Esophagus squamous epithelium (tissue), 5 donors: ENCODE measurements at regions not wholly inside any gene's neighbourhood (a gene's known extent, or its start where the extent isn't known, plus 50 kb on each side); places are given as distances from the start of the nearest gene placed in this dataset.

Source experiments
- DNase-seq: peaks from one replicate; lab custom pipeline; 2025; lab: John Stamatoyannopoulos, UW
- H3K27ac ChIP-seq, 4 donors: fragments of 200-600 bp; sonication (generic); one replicate each; pipeline ENCODE4 v1.5.1; 2016 to 2019; ENCODE audit warnings: mild to moderate bottlenecking in 1 of 4
- H3K27me3 ChIP-seq, 4 donors: fragments of 200-600 bp; sonication (generic); 1 replicate in 3 of 4; 2 replicates in 1 of 4; pipeline versions ENCODE4 v1.5.1 to v1.6.0; 2017 to 2021; ENCODE audit warnings: antibody characterized with exemption in 1 of 4
- H3K36me3 ChIP-seq, 3 donors: fragments of 200-600 bp; sonication (generic); one replicate each; pipeline ENCODE4 v1.5.1; 2016 to 2019
- H3K4me1 ChIP-seq, 3 donors: fragments of 200-600 bp; sonication (generic); one replicate each; pipeline ENCODE4 v1.5.1; 2017 to 2019
- H3K4me3 ChIP-seq, 4 donors: fragments of 200-600 bp; sonication (generic); 1 replicate in 3 of 4; 2 replicates in 1 of 4; pipeline ENCODE4 v1.5.1; 2016 to 2019; ENCODE audit warnings: mild to moderate bottlenecking in 2 of 4, moderate library complexity in 1 of 4
- H3K9me3 ChIP-seq, 3 donors: fragments of 200-600 bp; sonication (generic); one replicate each; pipeline ENCODE4 v1.5.1; 2016 to 2019
- POLR2A ChIP-seq, 4 donors: fragments of 450-650 bp; IDR thresholded peaks; one replicate each; pipeline ENCODE4 v1.6.1; 2017; ENCODE audit warnings: antibody characterized with exemption in 4 of 4, mild to moderate bottlenecking in 4 of 4, moderate library complexity in 3 of 4
- WGBS, 2 donors: methylation state at CpG; one replicate each; pipeline ENCODE4 v1.1.5; 2018; 5-methylcytosine and 5-hydroxymethylcytosine counted together
- intact Hi-C: fragments of 100-400 bp; cut with DNase I; formaldehyde crosslinking; loops from one replicate; pipeline ENCODE4 v1.15.0; 2022
- TF ChIP-seq, protein P1 (sequence below), 6 experiments: fragments of 450-650 bp in 4 of 6; fragments of 200-600 bp in 2 of 6; sonication (generic) in 2 of 6; IDR thresholded peaks; one replicate each; pipeline ENCODE4 v1.5.1; 2016 to 2019; ENCODE audit warnings: antibody characterized with exemption in 6 of 6, mild to moderate bottlenecking in 4 of 6, moderate library complexity in 4 of 6
- donor health status: DM: yes; HTN: yes; CAD: no.

DNA sequence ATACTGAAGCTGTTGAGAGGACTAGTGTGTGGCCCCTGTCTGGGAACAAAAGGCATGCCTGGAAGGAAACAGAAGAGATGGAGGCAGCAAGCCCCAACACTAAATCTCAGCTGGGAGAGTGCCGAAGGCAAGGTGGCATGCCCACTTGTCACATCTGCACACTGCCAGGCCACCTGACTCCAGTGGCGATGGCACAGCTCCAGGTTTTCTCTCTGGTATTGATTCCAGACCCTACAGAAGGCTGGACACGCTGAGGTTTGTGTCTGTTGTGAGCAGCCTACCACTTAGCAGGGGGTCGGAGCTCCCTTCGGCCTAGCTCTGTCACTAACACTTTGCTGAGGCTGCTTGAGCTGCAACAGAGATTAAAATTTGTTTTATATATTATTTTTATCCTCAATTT lies 307.3 kb downstream of the TDRD15 start:
- intact Hi-C loops = no loop called here
- Histone ChIP-seq H3K36me3 (no peaks in the 10 kb centered on the region), H3K4me3 (no peak overlapping the region), H3K27me3 (no peaks in the 10 kb centered on the region), H3K27ac (no peak overlapping the region), H3K4me1 (no peaks in the 10 kb centered on the region), H3K9me3 (no peaks in the 10 kb centered on the region)
- DNase-seq = no peak
- TF ChIP-seq, protein P1, sequence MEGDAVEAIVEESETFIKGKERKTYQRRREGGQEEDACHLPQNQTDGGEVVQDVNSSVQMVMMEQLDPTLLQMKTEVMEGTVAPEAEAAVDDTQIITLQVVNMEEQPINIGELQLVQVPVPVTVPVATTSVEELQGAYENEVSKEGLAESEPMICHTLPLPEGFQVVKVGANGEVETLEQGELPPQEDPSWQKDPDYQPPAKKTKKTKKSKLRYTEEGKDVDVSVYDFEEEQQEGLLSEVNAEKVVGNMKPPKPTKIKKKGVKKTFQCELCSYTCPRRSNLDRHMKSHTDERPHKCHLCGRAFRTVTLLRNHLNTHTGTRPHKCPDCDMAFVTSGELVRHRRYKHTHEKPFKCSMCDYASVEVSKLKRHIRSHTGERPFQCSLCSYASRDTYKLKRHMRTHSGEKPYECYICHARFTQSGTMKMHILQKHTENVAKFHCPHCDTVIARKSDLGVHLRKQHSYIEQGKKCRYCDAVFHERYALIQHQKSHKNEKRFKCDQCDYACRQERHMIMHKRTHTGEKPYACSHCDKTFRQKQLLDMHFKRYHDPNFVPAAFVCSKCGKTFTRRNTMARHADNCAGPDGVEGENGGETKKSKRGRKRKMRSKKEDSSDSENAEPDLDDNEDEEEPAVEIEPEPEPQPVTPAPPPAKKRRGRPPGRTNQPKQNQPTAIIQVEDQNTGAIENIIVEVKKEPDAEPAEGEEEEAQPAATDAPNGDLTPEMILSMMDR (IDR thresholded peaks at IDR 0.05) = no peak
- TF ChIP-seq POLR2A (IDR thresholded peaks at IDR 0.05) = no peak
- 66 to 79% methylated on average over 5 of the region's 5 CpGs for WGBS, 2 donors

DNA sequence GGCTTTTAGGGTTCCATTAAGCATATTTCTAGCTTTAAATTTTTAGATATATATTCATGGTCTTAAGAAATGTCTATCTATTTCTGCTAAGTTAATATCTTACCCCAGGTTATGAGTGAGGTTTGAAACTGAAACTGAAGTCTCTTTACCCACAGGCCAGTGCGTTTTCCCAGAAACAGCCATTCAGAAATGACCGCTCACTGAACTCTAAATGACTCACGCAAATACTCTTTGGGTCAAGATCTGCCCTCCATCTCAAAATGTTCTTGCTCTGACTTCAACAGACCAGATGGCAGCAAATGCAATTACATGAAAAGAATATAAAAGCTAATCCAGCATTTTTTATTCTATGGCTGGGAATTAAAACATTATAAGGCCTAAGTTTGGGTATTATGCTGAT lies 315.2 kb downstream of the TDRD15 start:
- no peaks in the 10 kb centered on the region for H3K4me1 ChIP-seq
- H3K9me3 ChIP-seq = no peaks in the 10 kb centered on the region
- intact Hi-C loops = no loop called here
- no peak for DNase-seq
- no peak overlapping the region for H3K27ac ChIP-seq
- TF ChIP-seq, protein P1 (IDR thresholded peaks at IDR 0.05) = no peak
- TF ChIP-seq POLR2A (IDR thresholded peaks at IDR 0.05) = no peak
- no peaks in the 10 kb centered on the region for H3K36me3 ChIP-seq
- 79 to 82% methylated on average over 3 of the region's 3 CpGs for WGBS, 2 donors
- no peak overlapping the region for H3K4me3 ChIP-seq
- no peaks in the 10 kb centered on the region for H3K27me3 ChIP-seq

DNA sequence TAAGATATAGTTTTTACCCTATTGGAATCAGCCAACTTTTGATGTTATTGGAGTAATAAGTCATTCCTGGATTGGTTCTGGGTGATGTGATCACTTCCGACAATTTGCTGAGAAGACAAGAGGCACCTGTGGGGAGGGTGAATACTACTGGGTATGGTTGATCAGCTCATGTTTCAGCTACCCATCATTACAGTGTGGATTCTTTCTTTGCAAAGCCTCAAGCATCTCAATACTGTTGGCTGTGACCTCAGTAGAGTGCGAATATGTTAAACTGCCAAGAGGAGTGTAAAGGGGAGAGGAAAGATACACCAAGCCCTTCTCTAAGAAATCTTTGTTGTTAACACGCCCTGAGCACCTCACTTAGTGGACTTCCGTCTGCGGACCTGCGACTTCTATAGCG lies 317.7 kb downstream of the TDRD15 start:
- H3K9me3 ChIP-seq = no peaks in the 10 kb centered on the region
- H3K36me3 ChIP-seq = no peaks in the 10 kb centered on the region
- TF ChIP-seq, protein P1 (IDR thresholded peaks at IDR 0.05) = no peak
- TF ChIP-seq POLR2A (IDR thresholded peaks at IDR 0.05) = no peak
- no peak overlapping the region for H3K27ac ChIP-seq
- intact Hi-C loops = no loop called here
- 83 to 86% methylated on average over 7 of the region's 7 CpGs for WGBS, 2 donors
- H3K4me1 ChIP-seq = no peaks in the 10 kb centered on the region
- no peaks in the 10 kb centered on the region for H3K27me3 ChIP-seq
- DNase-seq = no peak
- H3K4me3 ChIP-seq = no peak overlapping the region

DNA sequence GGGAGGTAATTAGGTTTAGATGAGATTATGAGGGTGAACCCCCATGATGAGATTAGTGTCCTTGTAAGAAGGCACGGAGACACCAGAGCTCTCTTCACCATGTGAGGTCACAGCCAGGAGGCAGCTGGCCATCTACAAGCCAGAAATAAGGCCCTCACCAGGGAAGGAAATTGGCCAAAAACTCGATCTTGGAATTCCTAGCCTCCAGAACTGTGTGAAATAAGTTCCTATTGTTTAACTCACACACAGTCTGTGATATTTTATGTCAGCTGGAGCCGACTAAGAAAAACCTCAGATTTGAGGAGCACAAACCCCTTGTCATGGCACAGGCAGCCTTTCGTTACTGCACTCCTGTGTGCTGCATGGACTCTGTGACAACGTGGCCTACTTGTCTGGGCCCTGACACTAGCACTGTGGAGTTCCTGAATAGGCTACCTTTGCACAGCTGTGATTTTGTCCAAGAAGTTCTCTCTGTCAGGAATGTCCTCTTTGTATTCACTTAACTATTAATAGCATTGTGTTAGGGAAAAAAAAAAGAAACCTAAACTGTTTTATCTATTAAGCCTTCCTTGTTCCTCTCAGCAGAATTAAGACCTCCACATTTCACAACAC lies 319.8 kb downstream of the TDRD15 start:
- Histone ChIP-seq H3K27ac (no peak overlapping the region), H3K36me3 (no peaks in the 10 kb centered on the region), H3K4me3 (no peak overlapping the region), H3K9me3 (no peaks in the 10 kb centered on the region), H3K27me3 (no peaks in the 10 kb centered on the region), H3K4me1 (no peaks in the 10 kb centered on the region)
- 32 to 41% methylated on average over 5 of the region's 5 CpGs for WGBS, 2 donors
- no peak for DNase-seq
- TF ChIP-seq POLR2A (IDR thresholded peaks at IDR 0.05) = no peak
- TF ChIP-seq, protein P1 (IDR thresholded peaks at IDR 0.05) = no peak
- intact Hi-C loops = no loop called here

DNA sequence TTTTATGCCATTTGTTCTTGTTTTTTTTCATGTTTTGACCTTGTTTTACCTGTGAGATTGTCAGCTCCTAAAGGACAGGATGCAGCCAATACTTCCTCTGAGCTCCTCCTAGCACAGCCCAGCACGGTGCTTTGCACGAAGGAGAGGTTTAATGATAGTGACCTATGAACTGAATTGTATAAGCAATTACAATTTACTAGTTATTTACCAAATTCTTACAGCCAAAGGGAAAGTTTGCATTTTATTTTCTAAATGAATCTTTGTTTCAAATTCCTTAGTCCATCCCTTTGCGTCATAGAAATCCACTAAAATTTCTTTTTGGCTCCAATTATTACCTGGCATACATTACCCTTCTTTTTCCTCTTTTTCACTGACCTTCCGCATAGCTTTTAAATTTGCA lies 326.1 kb downstream of the TDRD15 start:
- TF ChIP-seq POLR2A (IDR thresholded peaks at IDR 0.05) = no peak
- TF ChIP-seq, protein P1 (IDR thresholded peaks at IDR 0.05) = no peak
- no peaks in the 10 kb centered on the region for H3K9me3 ChIP-seq
- H3K36me3 ChIP-seq = no peaks in the 10 kb centered on the region
- WGBS, 2 donors = 83 to 84% methylated on average over 4 of the region's 4 CpGs
- no peaks in the 10 kb centered on the region for H3K27me3 ChIP-seq
- no peak overlapping the region for H3K4me3 ChIP-seq
- intact Hi-C loops = no loop called here
- H3K4me1 ChIP-seq = no peaks in the 10 kb centered on the region
- no peak overlapping the region for H3K27ac ChIP-seq
- DNase-seq = no peak
